HG03432 (cell line): ENCODE measurements at regions not wholly inside any gene's neighbourhood (a gene's known extent, or its start where the extent isn't known, plus 50 kb on each side); places are given as distances from the start of the nearest gene placed in this dataset.
"Not testable (repeated sequence)": the region's sequence is repeated elsewhere in the genome, so short reads cannot be mapped to it uniquely, and the experiment has no call there.

Experiments used
- ATAC-seq: cut with Tn5 transposase; IDR thresholded peaks from one replicate; pipeline ENCODE4 v1.9.1; 2021; ENCODE audit warnings: mild to moderate bottlenecking, moderate library complexity; ENCODE audit not compliant: unreplicated experiment

DNA sequence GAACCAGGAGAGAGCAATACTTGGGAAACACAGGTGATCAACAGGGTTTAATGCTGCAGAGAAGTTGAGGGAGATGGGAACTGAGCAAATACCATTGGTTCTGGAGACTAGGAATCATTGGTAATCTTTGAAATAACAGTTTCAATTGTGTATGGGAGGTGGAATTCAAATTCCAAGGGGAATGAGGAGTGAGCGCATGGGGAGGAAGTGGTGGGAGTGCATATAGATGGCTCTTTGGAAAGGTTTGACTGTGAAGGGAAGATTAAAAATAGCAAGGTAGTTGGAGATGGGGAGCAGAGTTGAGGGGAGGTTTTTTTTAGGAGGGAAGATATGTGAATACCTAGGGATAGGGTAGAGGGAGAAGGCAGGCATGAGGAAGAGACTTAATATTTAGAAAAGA lies 51.1 kb upstream of the ROPN1 start:
- no peak for ATAC-seq

DNA sequence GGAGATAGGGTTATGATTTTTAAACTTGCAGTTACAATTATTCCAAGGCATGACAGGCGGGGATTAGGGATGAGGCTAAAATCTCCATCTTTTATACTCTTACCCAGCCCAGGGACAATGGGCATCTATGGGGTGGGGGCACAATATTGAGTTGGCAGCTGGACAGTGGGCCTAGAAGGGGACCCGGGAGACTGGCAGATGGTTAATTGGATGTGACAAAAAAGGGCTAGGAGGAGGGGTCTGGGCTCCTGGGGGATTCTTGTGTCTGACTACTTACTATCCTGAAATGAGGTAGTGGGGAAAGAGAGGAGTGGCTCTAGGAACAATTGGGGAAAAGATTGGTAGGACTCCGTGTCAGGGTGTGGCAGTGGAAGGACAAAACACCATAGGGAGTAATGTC lies 53.0 kb upstream of the ROPN1 start:
- ATAC-seq: no peak

DNA sequence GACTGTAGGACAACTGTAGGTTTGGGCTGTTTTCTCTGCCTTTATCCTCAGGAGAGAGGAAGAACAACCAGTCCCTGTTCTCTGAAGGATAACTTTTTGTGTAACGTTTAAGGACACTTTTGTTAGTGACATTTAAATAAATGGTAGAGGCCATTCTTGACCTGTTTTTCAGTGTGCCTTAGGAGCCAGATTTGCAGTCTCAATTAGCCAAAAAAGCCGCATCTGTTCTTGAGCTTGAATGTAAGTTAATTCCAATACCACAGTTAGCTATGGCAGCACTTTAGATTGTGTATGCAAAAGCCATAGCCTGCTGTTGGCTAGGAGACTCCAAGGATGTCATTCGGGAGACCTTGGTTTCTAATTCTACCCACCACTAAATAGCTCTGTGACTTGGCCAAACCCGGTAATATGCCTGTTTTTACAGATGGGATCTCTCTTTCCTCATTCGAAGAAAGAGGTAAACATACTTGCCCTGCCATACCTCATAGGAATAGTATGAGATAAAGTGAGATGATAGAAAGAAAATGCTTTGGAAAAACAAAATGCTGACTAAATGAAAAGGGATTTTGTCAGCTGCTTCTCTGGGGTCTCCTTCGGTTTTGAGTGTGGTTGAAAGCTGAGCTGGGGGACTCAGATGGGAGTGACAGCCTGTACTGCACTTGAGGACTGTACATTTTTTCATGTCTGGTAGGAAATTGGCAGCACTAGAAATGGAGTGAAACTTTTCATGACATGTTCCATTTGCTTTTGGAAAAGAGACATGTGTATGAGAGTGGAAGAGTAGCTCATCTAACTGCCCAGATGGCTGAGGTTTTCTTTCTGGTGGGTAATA lies 57.3 kb upstream of the ROPN1 start:
- no peak for ATAC-seq

DNA sequence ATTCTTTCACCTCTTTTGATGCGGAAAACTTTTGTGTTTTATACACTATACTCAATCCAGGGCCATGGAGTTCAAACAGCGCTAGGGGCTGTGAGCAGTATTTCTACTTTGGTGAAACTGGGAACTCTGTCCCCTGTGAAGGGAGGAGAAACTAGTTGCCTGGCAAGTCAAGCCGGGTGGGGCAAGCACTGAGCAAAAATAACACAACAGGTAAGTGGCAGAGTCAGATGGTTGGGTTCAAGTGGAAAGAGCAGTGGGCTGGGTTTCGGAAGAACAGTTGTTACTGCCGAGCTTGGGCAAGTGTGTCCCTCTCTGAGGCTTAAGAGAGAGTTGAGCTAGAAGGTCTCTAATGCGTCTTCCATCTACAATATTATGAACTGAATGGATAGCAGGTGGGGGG lies 59.7 kb upstream of the ROPN1 start:
- ATAC-seq: no peak

DNA sequence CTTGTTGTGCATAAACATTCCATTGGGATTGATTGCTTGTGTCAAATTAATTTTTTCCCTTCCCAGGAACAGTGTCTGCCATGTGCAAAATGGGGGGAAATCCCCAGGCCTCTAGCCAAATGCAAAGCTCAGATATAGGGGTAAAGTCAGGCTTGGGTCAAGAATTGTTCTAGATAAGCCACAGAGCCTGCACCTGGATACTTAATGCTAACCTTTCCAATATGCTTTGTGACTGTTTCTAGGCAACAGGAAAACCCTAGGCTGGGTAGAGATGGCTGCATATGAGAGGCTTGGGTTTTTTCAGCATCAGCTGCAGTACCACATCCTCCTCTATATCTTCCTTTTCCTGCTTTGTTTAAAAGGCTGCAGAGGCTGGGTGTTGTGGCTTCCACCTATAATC lies 61.9 kb upstream of the ROPN1 start:
- ATAC-seq: no peak

DNA sequence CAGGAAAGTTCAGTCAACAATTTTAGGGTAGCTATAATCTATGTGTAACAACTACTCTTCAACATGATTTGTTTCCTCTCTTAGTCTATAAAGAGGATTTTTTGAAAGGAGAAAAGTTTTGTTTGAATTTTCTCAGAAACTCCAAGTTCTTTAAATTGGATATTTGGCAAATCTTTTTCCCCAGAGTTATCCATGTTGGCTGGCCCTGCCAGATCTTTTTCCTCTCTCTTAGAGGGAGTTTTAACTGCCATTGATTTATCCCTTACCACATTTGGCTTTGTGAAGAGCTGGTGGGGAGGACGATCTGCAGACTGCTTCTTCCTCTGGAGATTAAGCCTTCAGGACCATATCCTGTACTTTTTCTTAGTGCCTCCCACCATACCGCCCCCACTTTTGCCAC lies 64.9 kb upstream of the ROPN1 start:
- ATAC-seq: no peak

DNA sequence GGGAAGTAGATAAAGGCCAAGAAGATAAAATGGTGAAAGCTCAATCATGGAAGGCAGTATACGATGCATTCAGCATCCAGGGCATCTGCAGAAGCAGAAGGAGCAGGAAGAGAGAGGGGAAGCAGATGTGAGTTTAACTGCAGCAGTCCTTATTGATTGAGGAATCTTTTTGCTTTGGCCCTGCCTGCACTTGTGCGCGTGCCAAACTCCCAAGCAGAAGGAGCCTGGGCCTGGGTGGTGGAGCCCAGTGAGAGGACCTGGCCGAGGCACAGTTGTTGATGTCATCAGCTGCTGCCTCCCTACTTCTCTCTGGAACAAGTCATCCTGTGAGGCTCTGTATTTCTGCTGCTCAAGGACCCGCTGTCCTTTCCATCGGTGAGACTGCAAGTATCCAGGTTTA lies 65.5 kb upstream of the ROPN1 start:
- no peak for ATAC-seq

DNA sequence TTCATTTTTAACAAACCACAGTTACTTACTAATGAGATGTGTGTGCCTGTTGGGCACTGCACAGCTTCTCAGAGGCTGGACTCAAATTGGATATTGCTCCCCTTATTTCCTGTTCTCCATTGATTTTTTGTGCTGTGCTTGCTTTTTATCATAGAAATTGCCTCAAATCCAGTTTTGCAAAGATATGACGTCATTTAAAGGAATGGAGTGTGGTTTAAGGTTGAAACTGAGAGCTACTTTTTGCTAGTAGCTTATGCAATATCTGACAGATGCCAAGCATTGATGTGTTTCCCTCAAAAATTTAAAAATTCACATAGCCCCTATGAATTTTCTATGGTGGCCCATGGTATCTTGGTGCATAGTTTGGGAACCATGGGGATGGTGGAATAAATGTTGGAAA lies 67.7 kb upstream of the ROPN1 start:
- no peak for ATAC-seq

DNA sequence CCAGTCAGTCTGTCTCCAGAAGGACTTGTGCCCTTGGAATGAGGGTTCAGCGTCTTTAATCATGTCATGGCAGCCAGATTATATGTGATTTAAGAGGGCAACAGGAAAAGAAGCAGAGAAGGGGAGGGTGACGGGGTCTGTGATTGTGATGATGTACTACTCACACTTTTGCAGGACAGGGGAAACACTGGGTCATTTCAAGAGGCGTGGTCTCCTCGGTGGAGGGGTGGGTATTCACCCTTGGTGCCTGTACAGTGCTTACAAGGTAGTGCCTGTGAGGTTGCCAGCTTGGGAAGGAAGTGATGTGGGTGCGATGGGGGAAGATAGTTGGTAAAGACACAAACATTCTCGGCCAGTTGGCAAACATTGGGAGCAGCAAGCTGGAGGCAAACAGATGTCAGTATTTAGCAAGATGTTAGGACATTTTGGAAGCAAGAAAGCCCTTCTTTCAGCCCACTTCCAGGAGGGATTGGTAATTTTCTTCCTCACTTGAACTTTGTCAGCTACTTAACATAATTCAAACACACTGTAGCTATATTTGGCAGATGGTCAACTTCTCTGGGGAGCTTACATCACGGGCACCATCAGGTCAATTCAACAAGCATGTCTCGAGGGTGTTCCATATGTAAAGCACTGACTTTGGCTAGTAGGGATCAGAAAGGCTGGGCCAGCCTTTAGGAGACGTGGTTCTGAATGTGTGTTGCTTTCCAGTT lies 71.4 kb upstream of the ROPN1 start:
- ATAC-seq: no peak

DNA sequence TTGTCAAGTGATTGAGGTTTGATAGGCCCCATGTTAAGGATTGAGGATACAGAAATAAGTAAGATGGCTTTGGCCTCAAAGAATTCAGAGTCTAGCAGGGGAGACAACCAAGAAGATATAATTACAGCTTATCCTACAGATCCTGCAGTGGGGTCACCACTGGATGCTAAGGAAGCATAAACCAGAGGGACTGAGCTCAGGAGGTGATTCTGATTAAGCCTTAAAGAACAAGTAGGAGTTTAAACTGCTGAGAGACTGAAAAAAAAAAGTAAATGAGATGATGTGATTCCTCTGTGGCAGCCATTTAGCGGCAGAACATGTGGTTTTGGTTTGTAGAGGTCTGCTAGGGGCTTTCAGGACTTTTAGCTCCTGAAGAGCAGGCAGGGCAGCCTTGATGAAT lies 72.1 kb upstream of the ROPN1 start:
- no peak for ATAC-seq

DNA sequence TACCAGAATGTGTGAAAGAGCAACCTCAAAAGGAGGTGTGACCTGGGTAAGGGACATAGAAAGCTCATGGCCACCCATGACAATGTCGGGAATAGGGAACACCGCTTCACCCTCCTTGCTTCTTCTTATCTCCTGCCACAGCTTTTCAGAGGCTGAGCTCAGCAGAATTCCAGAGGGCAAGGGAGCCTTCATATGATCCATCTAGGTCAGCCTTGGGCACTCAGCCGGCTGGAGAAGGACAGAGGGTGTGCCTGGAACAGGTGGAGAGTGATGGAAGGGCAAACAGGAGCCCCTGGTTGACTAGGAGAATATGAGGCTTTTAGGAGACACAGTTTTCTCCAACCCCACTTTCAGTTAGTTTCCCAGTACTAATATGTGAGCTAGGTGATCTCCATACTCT lies 74.6 kb upstream of the ROPN1 start:
- not testable (repeated sequence) for ATAC-seq

DNA sequence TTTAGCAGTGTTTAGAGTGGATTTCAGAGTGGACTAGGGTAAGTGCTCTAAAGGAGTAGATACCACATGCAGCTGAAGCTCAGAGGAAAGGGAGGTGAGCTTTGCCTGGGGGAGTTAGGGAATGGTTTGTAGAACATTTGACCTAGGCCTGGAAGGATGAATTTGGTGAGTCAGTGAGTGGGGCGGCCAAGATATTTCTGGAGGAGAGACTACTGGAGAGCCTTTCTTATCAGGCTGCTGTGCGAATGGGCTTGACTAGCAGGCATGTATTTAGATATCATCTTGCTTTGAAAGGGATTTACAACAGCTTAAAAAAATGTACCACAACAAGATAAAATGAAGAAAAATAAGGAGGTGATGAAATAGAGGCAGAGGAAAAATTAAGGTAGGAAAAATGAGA lies 77.8 kb upstream of the ROPN1 start:
- not testable (repeated sequence) for ATAC-seq

DNA sequence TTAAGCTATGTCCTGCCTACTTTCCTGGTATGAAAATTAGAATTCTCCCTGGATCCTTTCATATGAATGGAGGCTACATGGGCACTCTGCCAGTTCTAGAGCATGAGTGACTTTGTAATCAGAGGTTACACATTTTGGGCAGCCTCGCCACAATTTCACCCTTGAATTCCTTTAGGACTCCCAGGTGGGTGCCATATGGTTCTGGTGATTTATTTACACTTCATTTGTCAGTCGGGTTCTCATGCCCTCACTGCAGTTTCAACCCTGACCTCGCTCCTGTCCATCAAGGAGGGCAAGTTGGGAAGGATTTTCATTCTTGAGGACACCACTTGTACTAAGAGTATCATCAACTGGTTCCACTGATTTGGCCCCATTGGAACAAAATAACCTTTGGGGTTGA lies 83.2 kb upstream of the ROPN1 start:
- ATAC-seq: not testable (repeated sequence)

DNA sequence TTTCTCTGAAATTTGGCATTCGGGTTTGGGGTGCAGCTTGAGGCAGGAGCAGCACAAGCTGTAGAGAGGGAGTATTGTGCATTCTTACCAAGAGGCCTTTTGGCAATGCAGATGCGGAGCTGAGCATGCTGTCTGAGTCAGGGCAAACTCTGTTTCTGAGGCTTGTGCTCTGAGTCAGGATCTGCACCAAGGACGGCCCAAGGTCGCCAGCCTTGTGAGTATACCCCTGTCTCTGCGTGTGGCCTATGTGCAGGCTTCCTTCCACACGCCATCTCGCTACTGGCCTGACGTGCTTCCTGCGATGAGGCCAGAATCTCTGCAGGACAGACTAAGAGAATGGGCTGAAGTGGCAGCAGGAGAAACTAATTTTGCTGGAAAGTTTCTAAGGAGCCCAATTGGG lies 83.8 kb upstream of the ROPN1 start:
- no peak for ATAC-seq

DNA sequence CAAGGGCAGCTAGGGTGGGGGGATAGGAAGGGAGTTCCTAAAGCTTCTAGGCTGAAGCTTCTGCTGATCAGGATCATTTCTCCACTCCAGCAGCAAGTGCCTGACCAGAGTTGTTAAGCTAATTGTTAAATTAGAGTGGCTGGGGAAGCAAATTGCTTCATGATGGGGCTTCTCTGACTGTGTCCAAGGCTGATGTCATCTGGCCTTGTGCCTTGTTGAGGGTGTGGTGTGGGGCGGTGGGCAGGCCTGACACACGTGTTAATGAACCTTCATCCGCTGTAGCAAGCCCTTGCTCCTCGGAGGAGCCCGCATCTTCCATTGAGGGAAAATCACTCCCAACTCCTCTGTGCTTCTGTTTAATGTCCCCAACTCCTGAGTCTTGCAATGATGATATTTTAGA lies 84.3 kb upstream of the ROPN1 start:
- no peak for ATAC-seq

DNA sequence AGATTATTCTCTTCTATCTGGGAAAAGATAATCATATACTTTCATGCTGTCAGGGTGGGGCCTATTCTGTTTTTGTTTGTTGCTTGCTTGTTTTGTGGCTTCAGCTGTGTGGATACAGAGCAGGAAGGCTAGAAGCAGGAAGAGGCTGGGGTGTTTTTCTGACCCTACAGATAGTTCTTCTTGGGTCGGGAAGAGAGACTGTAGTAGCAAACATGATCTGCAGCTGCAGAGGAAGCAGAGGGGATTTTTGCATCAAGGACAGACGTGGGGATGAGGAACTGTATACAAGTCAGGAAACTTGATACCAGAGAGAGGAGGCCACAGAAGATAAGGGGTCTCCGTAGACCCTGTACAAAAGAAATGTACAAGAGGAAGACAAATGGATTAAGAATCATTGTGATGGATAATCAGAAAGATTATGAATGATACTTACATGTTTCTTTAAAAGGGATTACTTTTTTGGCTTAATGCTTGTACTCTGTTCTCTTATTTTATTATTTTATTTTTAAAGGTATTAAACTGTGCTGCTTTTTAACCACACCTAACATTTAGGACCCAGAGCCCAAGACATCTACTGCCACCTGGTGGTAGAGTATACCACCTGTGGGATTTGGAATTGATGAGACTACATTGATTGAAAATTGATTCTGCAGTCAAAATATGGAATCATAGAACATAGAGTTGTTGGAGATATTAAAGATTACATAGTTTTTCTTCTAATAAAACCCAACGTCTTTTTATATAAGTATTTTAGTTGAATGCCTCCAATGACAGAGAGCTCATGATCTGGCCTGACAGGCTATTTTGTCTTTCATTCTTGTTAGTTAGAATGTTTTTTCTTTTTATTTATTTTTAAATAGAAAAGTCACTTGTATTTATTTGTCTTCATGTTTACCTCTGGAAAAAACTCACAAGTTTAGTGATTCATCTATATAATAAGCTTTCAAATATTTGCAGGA lies 87.3 kb upstream of the ROPN1 start:
- ATAC-seq: no peak

DNA sequence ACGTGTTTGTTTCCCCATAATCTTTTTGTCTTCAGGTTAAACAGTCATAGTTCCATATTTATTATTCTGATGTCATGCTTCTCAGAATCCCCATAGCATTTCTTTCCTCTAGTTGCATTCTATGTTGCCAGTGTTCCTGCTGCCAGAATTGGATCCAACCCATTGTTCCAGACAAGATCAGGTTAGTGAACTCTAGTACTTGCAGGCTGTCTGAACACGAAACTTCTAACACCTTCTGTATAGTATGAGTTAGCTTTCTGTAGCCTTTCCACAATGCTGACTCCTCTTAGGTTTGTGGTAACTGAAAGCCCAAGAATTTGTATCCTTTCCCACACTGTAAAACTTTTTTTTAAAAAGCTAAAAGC lies 88.0 kb upstream of the ROPN1 start:
- ATAC-seq: no peak

DNA sequence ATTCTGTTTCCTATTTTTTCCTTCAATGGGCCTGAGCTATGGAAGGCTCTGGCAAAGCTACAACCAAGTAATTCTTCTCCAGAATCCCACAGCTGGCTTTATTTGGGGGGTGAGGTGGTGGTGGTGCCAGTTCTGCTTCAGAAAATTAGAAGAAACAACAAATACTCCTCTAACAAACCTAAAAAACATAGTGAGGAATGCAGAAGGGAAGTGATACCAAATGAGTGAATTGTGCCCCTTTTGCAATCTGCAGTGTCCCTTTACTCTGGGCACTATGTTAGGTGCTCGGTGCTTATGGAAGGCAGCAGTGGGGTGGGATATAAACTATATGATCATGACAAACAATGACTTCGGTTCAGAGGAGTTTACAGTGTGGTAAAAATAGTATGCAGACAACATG lies 90.4 kb upstream of the ROPN1 start:
- no peak for ATAC-seq

DNA sequence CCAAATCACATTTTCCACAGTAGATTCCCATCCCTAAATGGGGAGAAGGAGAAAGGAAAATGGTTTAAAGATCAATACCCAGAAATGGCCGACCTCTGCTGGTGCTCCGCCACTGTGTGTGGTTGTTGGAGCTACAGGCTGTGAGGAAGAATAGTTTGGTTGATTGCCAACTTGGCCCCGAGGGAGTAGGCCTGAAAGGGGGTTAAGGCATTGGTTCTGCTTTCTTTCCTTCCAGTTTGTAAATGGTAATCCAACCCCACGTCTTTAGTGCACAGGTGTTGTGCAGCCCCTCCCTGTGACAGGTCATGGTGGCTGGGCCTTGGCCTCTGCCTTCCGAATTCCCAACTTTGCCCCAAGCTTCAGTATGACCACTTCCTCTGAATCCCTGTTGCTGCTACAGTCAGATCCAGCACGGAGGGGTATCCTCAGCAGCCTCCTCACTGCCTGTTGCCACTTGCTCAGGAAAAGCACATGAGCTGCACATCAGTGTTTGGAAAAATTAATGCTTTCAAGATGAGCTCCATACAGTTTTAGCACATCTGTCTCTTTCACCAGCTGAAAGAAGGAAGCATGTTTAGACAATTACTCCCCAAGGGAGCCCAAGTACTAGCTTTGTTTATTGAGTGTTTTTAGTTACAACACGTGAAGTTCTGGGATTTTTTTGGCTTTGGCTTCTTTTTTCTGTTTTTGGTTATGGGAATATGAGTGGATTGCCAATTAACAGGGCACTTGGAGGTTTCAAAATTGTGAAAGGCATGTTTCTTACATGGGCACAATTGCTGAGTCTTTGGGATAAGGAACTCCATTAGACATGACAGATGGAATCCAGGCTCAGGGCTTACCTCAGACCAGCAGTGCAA lies 92.3 kb upstream of the ROPN1 start:
- no peak for ATAC-seq

DNA sequence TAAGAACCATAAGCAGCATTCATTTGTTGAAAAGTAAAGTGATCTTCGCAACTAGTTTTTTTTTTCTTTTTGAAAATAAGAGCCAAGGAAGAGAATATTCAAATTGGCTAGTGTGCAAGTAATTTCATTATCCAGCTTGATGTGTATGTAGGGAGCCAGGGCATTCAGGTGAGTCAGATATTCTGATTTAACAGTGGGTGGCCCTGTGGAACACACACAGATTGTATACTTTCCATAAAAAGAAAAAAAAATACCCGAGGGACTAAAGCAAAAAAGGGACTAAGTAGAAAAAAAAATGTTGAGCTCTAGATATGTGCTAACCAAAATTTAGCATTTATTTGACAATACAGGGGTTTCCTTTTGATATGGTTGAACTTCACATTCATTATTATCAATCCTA lies 96.9 kb upstream of the ROPN1 start:
- ATAC-seq: no peak

DNA sequence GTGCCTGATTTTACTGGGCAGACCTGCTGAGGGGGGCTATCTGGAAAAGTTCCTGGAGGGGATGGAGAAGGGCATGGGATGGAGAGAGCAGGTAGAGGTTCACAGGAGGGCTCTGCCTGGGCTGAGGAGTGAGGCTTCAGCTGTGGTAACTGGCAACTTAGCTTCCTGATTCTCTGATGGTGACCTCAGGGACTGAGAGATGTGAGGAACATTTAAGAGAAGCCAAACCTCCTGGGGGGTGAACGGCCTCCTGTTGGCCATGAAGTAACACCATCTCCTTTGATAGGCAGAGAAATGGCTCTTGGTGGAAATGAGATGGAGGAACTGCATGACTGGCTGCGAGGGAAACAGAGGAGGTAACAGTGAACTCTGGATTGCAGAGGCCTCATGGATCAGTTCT lies 97.3 kb upstream of the ROPN1 start:
- no peak for ATAC-seq
